Colonic mucosa (tissue), 4 donors: ENCODE measurements at regions not wholly inside any gene's neighbourhood (a gene's known extent, or its start where the extent isn't known, plus 50 kb on each side); places are given as distances from the start of the nearest gene placed in this dataset.
"Not testable (repeated sequence)": the region's sequence is repeated elsewhere in the genome, so short reads cannot be mapped to it uniquely, and the experiment has no call there.

ENCODE experiments used
- DNase-seq: peaks from one replicate; pipeline ENCODE4 v3.0.0-alpha.2; 2020
- H3K27ac ChIP-seq: fragments of 200-600 bp; one replicate; pipeline ENCODE4 v1.8.0; 2021
- H3K27me3 ChIP-seq: fragments of 200-600 bp; one replicate; pipeline ENCODE4 v1.8.0; 2021
- H3K36me3 ChIP-seq: fragments of 200-600 bp; one replicate; pipeline ENCODE4 v1.8.0; 2021
- H3K4me1 ChIP-seq: fragments of 200-600 bp; one replicate; pipeline ENCODE4 v1.8.0; 2021; ENCODE audit warnings: mild to moderate bottlenecking
- H3K4me3 ChIP-seq: fragments of 200-600 bp; one replicate; pipeline ENCODE4 v1.8.0; 2021
- H3K9ac ChIP-seq, 2 donors: one replicate each; pipeline ENCODE4 v1.7.0; 2013; ENCODE audit warnings: control low read depth in 2 of 2, low read depth in 2 of 2, low read length in 2 of 2
- H3K9me3 ChIP-seq: fragments of 200-600 bp; one replicate; pipeline ENCODE4 v1.8.0; 2021
- intact Hi-C: fragments of 100-400 bp; cut with DNase I; formaldehyde crosslinking; loops from one replicate; pipeline ENCODE4 v1.14.1; 2022
- TF ChIP-seq, protein P1 (sequence below): fragments of 200-600 bp; IDR thresholded peaks from one replicate; pipeline ENCODE4 v1.8.0; 2022; ENCODE audit warnings: antibody characterized with exemption, mild to moderate bottlenecking
- donor health status: healthy.
- donor health status: DM: no; HTN: no; CAD: no.
- donor health status: DM: no; HTN: no; CAD: no.

DNA sequence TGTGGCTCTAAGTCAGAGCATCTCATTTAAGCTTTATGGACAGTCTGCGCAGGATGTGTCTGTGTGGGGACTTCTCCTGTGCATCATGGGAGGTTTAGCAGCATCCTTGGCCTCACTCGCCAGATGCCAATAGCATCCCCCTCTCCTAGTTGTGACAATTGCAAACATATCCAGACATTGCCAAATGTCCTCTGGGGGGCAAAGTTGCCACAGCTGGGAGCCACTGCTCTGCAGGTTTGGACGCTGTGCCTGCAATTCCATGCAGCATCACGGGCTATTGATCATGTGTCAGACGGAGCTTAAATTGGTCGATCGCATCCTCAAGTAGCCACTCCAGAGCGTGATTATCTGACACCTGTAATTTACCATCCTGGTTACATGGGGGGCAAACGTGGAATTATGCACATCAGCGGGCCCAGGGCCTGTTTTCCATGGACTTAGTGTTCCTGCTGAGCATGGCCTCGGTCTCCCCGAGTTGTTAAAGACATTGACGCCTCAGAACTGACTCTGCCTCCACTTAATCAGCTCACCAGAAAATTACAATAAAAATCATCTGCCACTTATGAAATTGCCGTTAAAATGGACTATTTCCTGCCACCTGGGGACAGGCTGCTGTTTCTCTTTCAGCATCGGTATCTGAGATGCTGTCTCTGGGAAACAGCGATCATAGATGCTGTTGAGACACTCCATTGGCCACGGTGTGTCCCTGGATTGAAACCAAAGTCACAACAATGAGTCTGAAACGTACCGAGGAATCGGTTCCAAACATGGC, 191.9 kb upstream of the SULF2 start:
- H3K9me3 ChIP-seq, H3K9ac ChIP-seq, intact Hi-C loops, H3K4me1 ChIP-seq, H3K27ac ChIP-seq, H3K4me3 ChIP-seq, DNase-seq, H3K27me3 ChIP-seq, H3K36me3 ChIP-seq: not testable (repeated sequence)

DNA sequence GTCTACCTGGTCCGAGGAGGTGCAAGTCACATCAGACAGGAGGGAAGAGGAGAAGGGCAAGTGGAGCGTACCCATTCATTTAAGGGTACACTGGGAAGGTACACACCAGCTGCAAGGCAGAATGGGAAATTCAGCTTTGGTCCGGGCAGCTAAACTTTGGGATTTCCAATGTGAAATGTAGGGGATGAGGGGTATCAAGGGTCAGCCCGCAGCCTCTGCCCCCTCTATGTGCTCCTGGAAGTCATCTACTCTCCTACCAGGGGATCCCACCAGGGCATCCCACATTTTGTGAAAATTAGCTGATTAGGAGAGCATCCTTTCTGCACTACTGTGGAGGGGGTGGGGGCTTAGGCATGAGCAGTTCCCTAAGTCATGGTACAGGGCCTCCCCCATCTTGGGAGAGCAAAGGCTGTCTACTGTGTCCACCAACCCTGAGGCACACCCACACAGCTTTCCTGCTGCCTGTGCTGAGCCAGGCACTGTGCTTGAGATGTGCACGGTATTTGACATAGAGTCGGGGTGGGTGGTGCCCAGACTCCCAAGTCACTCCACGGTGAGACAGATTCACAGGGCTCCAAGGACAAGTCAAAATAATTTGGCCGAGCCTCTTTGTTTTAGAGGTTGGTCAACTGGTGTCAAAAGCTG, 189.1 kb upstream of the SULF2 start:
- intact Hi-C loops = no loop called here
- no peak overlapping the region for H3K27ac ChIP-seq

DNA sequence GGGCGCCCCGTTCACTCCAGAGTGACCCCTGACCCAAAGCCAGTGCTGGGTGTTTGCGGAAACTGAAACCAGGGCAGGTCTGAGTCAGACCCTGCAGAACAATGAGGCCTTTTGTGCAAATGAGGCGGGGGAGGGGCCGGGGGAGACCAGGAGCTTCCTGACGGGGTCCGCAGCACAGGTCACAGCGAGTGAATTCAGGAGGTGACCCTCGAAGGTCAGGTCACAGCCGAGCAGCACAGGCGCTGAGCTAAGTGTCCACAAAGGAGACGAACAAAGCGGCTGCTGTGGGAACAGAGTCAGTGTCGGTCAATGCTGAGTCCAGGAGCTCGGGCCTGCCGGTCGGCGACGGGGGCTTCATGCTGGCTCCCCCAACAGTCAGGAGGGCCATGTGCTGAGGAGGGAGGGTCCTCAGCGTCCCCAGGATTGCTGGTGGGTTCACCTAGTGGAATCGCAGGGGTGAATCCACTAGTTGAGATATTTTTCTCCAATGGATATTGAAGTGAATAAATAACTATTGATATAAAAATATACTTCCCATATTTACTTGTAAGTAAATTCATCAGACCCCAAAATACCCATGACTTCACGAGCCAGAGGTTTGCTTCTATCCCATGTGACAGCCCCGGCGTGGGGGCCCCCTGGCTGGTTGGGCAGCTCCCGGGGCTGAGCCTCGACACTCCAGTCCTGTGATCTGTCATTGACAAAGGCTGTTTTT, 188.4 kb upstream of the SULF2 start:
- Histone ChIP-seq H3K9ac (no peak overlapping the region), H3K4me3 (no peak overlapping the region), H3K36me3 (no peaks in the 10 kb centered on the region), H3K4me1 (no peaks in the 10 kb centered on the region), H3K9me3 (no peaks in the 10 kb centered on the region), H3K27me3 (no peaks in the 10 kb centered on the region), H3K27ac (no peak overlapping the region)
- TF ChIP-seq, protein P1, sequence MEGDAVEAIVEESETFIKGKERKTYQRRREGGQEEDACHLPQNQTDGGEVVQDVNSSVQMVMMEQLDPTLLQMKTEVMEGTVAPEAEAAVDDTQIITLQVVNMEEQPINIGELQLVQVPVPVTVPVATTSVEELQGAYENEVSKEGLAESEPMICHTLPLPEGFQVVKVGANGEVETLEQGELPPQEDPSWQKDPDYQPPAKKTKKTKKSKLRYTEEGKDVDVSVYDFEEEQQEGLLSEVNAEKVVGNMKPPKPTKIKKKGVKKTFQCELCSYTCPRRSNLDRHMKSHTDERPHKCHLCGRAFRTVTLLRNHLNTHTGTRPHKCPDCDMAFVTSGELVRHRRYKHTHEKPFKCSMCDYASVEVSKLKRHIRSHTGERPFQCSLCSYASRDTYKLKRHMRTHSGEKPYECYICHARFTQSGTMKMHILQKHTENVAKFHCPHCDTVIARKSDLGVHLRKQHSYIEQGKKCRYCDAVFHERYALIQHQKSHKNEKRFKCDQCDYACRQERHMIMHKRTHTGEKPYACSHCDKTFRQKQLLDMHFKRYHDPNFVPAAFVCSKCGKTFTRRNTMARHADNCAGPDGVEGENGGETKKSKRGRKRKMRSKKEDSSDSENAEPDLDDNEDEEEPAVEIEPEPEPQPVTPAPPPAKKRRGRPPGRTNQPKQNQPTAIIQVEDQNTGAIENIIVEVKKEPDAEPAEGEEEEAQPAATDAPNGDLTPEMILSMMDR = no peak
- intact Hi-C loops = no loop called here
- DNase-seq = no peak

More for the DNA sequence above, 189.1 kb upstream of the SULF2 start:
- H3K27me3 ChIP-seq = no peaks in the 10 kb centered on the region
- no peak overlapping the region for H3K9ac ChIP-seq
- no peaks in the 10 kb centered on the region for H3K9me3 ChIP-seq
- DNase-seq = no peak
- H3K4me3 ChIP-seq = no peak overlapping the region
- H3K4me1 ChIP-seq = no peaks in the 10 kb centered on the region
- no peaks in the 10 kb centered on the region for H3K36me3 ChIP-seq
- TF ChIP-seq, protein P1 = no peak

DNA sequence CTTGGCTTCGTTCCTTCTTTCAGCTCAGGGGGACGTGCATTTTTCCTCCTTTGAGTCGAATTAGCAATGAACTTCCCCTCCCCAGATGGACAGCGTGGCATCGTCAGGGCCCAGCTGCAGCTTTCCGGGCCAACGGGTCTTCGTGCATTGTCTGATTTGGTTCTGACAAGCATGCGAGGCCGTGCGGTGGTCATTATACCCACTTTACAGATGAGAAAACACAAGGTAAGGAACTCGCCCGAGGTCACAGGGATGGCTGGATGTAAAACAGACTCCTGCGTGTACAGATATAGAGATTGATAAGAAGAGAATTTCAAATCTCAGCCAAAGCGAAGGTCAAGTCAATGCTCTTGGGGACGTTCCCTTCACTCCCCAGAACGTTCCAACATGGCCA, 187.6 kb upstream of the SULF2 start:
- H3K27ac ChIP-seq = no peak overlapping the region
- no peak overlapping the region for H3K4me3 ChIP-seq
- H3K27me3 ChIP-seq = no peaks in the 10 kb centered on the region
- TF ChIP-seq, protein P1 = no peak
- H3K36me3 ChIP-seq = no peaks in the 10 kb centered on the region
- DNase-seq = no peak
- no peaks in the 10 kb centered on the region for H3K4me1 ChIP-seq
- intact Hi-C loops = no loop called here
- no peak overlapping the region for H3K9ac ChIP-seq
- no peaks in the 10 kb centered on the region for H3K9me3 ChIP-seq

GRCh38 chr20:47972297-47972915, 187.1 kb upstream of the SULF2 start:
- H3K4me1 ChIP-seq, H3K27me3 ChIP-seq, H3K36me3 ChIP-seq, H3K27ac ChIP-seq, H3K9me3 ChIP-seq, intact Hi-C loops, H3K4me3 ChIP-seq, H3K9ac ChIP-seq: not testable (repeated sequence)
- peak; percentile 47 for DNase-seq

GRCh38 chr20:47971058-47971791, 185.9 kb upstream of the SULF2 start:
- H3K4me3 ChIP-seq = no peak overlapping the region
- no peaks in the 10 kb centered on the region for H3K36me3 ChIP-seq
- H3K27me3 ChIP-seq = no peaks in the 10 kb centered on the region
- no peaks in the 10 kb centered on the region for H3K4me1 ChIP-seq
- no peak overlapping the region for H3K9ac ChIP-seq
- intact Hi-C loops = no loop called here
- H3K27ac ChIP-seq = no peak overlapping the region
- TF ChIP-seq, protein P1 = no peak
- no peak for DNase-seq
- H3K9me3 ChIP-seq = no peaks in the 10 kb centered on the region
